Transverse colon (tissue), 4 donors: ENCODE measurements at regions not wholly inside any gene's neighbourhood (a gene's known extent, or its start where the extent isn't known, plus 50 kb on each side); places are given as distances from the start of the nearest gene placed in this dataset.

Experiments used
- DNase-seq: peaks from one replicate; pipeline ENCODE4 v3.0.0-alpha.2; 2019
- H3K27ac ChIP-seq, 4 donors: fragments of 200-600 bp; sonication (generic); 2 replicates each; pipeline ENCODE4 v1.5.1; 2016 to 2018; ENCODE audit warnings: inconsistent platforms in 4 of 4
- H3K27me3 ChIP-seq: fragments of 200-600 bp; sonication (generic); 2 replicates; pipeline ENCODE4 v1.5.1; 2017; ENCODE audit warnings: inconsistent platforms
- H3K36me3 ChIP-seq, 4 donors: fragments of 200-600 bp; sonication (generic); 2 replicates each; pipeline ENCODE4 v1.5.1; 2017 to 2019; ENCODE audit warnings: inconsistent platforms in 4 of 4
- H3K4me1 ChIP-seq, 4 donors: fragments of 200-600 bp; sonication (generic); 2 replicates each; pipeline ENCODE4 v1.5.1; 2017 to 2020; ENCODE audit warnings: inconsistent platforms in 4 of 4
- H3K4me3 ChIP-seq, 4 donors: fragments of 200-600 bp; sonication (generic); 1 replicate in 1 of 4; 2 replicates in 3 of 4; pipeline versions ENCODE4 v1.5.1 to v1.6.1; 2017 to 2019; ENCODE audit warnings: inconsistent platforms in 4 of 4
- H3K9me3 ChIP-seq, 2 donors: fragments of 200-600 bp; sonication (generic); 2 replicates each; pipeline ENCODE4 v1.5.1; 2017 to 2019; ENCODE audit warnings: inconsistent platforms in 2 of 2
- CTCF ChIP-seq, 5 experiments: fragments of 200-600 bp in 3 of 5; fragments of 450-650 bp in 2 of 5; sonication (generic) in 3 of 5; IDR thresholded peaks; 1 replicate in 2 of 5; 2 replicates in 3 of 5; pipeline ENCODE4 v1.5.1; 2016 to 2017; ENCODE audit warnings: antibody characterized with exemption in 5 of 5, inconsistent platforms in 3 of 5, mild to moderate bottlenecking in 2 of 5, moderate library complexity in 1 of 5
- EP300 ChIP-seq: sonication (generic); formaldehyde crosslinking; IDR thresholded peaks from one replicate; pipeline ENCODE4 v1.6.1; 2017; ENCODE audit warnings: antibody characterized with exemption, low read depth
- POLR2A ChIP-seq: fragments of 450-650 bp; IDR thresholded peaks from one replicate; pipeline ENCODE4 v1.6.1; 2016; ENCODE audit warnings: antibody characterized with exemption, mild to moderate bottlenecking, moderate library complexity
- POLR2AphosphoS5 ChIP-seq, 3 donors: sonication (generic); formaldehyde crosslinking; IDR thresholded peaks; one replicate each; pipeline ENCODE4 v1.6.1; 2016; ENCODE audit warnings: antibody characterized with exemption in 3 of 3
- whole genome bisulfite sequencing, 2 donors: methylation state at CpG; one replicate each; pipeline ENCODE4 v1.1.5; 2018; ENCODE audit warnings: low coverage in 1 of 2; 5-methylcytosine and 5-hydroxymethylcytosine counted together
- in situ Hi-C, 4 donors: fragments of 200-750 bp; cut with MboI; loops; one replicate each; pipeline versions ENCODE4 v1.15.0 to v1.15.1; 2017; ENCODE audit warnings: low sequenced_read_pairs in 3 of 4, low pct_ligation_motif_present in 1 of 4, low pct_unique_long_range_greater_than_20kb in 1 of 4
- intact Hi-C: fragments of 100-400 bp; cut with DNase I; formaldehyde crosslinking; loops from one replicate; pipeline ENCODE4 v1.15.1; 2023; ENCODE audit warnings: low total_unique reads

- Histone ChIP-seq H3K4me1 (peaks cover 0 to 6% (median 0%) of the 10 kb centered on the region in 4 donors), H3K27ac (no peak overlapping the region), H3K9me3 (no peaks in the 10 kb centered on the region), H3K36me3 (no peaks in the 10 kb centered on the region), H3K4me3 (no peak overlapping the region), H3K27me3 (no peaks in the 10 kb centered on the region)
- no peak for TF ChIP-seq CTCF (IDR thresholded peaks at IDR 0.05)
- TF ChIP-seq EP300, result no peak
- no peak for TF ChIP-seq POLR2A
- no peak for TF ChIP-seq POLR2AphosphoS5 (IDR thresholded peaks at IDR 0.05)
- intact Hi-C loops (no loop called here), in situ Hi-C loops (no loop called here)
- WGBS, 2 donors, result 25 to 26% methylated on average over 2 of the region's 2 CpGs
- no peak for DNase-seq
Measured at GRCh38 chr7:131190146-131190545, 137.5 kb upstream of the MKLN1 start.

GRCh38 chr7:131190581-131190980, 137.1 kb upstream of the MKLN1 start:
- Histone ChIP-seq H3K27ac (no peak overlapping the region), H3K27me3 (no peaks in the 10 kb centered on the region), H3K9me3 (no peaks in the 10 kb centered on the region), H3K4me1 (peaks cover 0 to 6% (median 0%) of the 10 kb centered on the region in 4 donors), H3K4me3 (no peak overlapping the region), H3K36me3 (no peaks in the 10 kb centered on the region)
- intact Hi-C loops (no loop called here), in situ Hi-C loops (no loop called here)
- DNase-seq, result no peak
- TF ChIP-seq CTCF (IDR thresholded peaks at IDR 0.05) (no peak), EP300 (no peak), POLR2AphosphoS5 (IDR thresholded peaks at IDR 0.05) (no peak), POLR2A (no peak)
- 60 to 100% methylated on average over 1 of the region's 1 CpG for WGBS, 2 donors

- Histone ChIP-seq H3K27me3 (no peaks in the 10 kb centered on the region), H3K27ac (no peak overlapping the region), H3K36me3 (no peaks in the 10 kb centered on the region), H3K4me3 (no peak overlapping the region), H3K9me3 (no peaks in the 10 kb centered on the region), H3K4me1 (no peaks in the 10 kb centered on the region)
- DNase-seq, result no peak
- 78 to 83% methylated on average over 7 of the region's 7 CpGs for WGBS, 2 donors
- TF ChIP-seq POLR2A (no peak), CTCF (IDR thresholded peaks at IDR 0.05) (no peak), POLR2AphosphoS5 (IDR thresholded peaks at IDR 0.05) (no peak), EP300 (no peak)
- in situ Hi-C loops (no loop called here), intact Hi-C loops (no loop called here)
Measured at GRCh38 chr7:131194070-131194865, 133.4 kb upstream of the MKLN1 start.

GRCh38 chr7:131196803-131197202, 130.9 kb upstream of the MKLN1 start:
- in situ Hi-C loops, result no loop called here
- no peak for TF ChIP-seq POLR2AphosphoS5 (IDR thresholded peaks at IDR 0.05)
- no peak for TF ChIP-seq CTCF (IDR thresholded peaks at IDR 0.05)
- TF ChIP-seq POLR2A, result no peak
- TF ChIP-seq EP300, result no peak
- no peak overlapping the region for H3K4me3 ChIP-seq
- intact Hi-C loops, result no loop called here
- 29 to 32% methylated on average over 4 of the region's 4 CpGs for WGBS, 2 donors
- H3K27ac ChIP-seq, result no peak overlapping the region
- no peaks in the 10 kb centered on the region for H3K4me1 ChIP-seq
- H3K9me3 ChIP-seq, result no peaks in the 10 kb centered on the region
- H3K36me3 ChIP-seq, result no peaks in the 10 kb centered on the region
- no peak for DNase-seq
- no peaks in the 10 kb centered on the region for H3K27me3 ChIP-seq
